Fibroblast of skin of back (primary cell): ENCODE measurements at regions not wholly inside any gene's neighbourhood (a gene's known extent, or its start where the extent isn't known, plus 50 kb on each side); places are given as distances from the start of the nearest gene placed in this dataset.
A peak's percentile ranks its signal among the peaks of the same experiment; 100 is the strongest.
"Not testable (repeated sequence)": the region's sequence is repeated elsewhere in the genome, so short reads cannot be mapped to it uniquely, and the experiment has no call there.

Experiments
- DNase-seq: peaks from one replicate; pipeline ENCODE4 v3.0.0-alpha.2; 2013

- peak; percentile 77 for DNase-seq
These were observed 86.0 kb upstream of the KCTD7 start for GRCh38 chr7:66542528-66543269.

DNA sequence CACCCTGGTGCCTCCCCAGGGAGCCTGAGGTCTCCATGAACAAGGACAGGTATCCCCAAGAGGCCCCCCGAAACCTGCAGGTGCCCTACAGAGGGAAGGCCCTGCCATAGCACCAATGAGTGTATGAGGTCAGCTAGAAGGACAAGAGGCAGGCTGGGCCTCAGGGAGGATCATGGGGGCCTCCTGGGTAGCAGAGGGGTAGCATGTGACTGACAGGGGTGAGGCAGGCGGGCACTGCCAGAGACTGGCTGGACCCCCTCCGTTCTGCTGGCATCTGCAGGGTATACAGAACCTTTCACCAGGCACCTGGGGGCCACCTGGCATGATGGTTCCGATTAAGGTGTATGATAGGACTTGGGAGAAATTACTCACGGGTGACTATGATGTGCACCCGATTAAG is 79.2 kb upstream of the KCTD7 start:
- DNase-seq = no peak

GRCh38 chr7:66553001-66553400 is 75.7 kb upstream of the KCTD7 start:
- DNase-seq = no peak

DNA sequence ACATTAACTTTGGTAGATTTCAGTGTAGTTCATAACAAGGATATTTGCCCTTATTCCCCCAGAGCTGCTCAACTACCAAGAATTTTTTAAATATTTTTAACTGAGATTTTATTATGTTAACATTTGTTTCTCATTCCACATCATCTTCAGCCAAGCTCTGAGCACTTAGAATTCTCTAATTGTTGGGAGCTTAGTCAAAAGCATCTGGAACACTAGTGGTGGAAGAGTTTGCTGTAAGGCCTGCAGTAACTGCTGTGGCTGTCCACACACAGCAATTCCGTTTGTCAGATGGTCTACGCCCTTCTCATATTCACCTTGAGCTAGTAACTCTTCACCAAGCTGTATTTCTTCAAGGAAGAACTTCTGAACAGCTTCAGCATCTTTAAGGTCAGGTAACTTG is 75.0 kb upstream of the KCTD7 start:
- DNase-seq = peak; percentile 79

GRCh38 chr7:66554291-66554690 is 74.4 kb upstream of the KCTD7 start:
- not testable (repeated sequence) for DNase-seq

DNA sequence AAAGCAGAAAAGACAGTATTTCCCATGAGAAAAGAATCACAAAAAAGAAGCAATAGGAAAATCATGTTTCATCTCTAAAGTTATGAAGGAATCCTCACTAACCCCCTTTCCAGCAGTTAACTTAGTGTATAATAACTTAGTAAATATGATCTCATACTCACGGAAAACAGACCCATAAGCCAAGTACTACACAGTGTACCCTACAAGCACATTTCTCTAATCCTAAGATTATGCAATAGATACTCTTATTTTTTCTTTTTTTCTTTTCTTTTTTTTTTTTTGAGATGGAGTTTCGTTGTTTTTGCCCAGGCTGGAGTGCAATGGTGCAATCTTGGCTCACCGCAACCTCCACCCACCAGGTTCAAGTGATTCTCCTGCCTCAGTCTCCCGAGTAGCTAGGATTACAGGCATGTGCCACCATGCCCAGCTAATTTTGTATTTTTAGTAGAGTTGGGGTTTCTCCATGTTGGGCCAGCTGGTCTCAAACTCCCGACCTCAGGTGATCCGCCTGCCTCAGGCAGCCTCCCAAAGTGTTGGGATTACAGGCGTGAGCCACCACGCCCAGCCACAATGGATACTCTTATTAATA is 73.7 kb upstream of the KCTD7 start:
- not testable (repeated sequence) for DNase-seq

- no peak for DNase-seq
These were observed 72.5 kb upstream of the KCTD7 start for GRCh38 chr7:66556177-66556548.

GRCh38 chr7:66556549-66557213 is 72.0 kb upstream of the KCTD7 start:
- no peak for DNase-seq

DNA sequence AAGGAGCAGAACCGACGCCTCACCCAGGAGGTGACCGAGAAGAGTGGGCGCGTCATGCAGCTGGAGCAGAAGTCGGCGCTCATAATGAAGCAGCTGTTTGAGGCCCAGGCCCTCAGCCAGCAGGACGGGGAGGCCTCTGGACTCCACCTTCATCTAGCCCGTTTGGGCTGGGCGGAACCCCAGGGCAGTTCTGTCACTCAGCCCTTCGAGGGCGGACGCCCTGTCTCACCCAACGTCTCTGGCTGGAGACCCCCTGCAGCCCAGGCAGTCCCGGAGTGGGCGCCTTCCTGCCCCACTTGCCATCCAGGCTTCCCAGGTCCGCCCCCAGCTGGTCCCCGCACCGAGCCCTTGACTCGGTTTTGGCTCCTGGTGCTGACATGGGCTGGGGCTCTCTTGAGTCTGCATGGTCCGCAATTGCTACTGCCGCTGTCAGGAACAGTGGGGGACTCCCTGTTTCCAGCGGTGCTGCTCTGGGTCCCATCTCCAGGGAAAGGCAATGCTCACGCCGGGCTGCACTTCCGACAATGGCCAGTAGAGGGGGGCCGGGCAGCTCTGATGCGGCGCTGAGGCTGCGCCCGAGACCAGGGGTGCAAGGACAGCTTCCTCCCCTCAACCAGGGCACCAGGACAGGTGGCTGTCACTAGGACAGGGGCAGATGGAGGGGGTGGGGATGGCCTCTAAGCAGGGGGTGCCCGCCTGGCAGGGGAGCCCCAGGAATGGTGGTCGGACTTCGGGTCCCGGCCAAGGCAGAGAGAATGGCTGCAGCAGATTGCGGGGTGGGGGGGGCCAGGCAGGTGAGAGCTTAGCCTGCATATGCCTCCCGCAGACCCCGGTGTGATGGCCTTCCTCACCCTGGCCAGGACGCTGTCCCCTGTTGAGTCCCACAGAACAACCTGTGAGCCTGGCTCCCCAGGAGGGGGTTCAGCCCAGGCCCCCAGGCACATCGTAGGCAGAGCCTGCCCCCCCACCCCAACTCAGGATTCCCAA is 71.2 kb upstream of the KCTD7 start:
- DNase-seq = peak; percentile 45

- DNase-seq = no peak
These were observed 70.5 kb upstream of the KCTD7 start for GRCh38 chr7:66558201-66558641.

DNA sequence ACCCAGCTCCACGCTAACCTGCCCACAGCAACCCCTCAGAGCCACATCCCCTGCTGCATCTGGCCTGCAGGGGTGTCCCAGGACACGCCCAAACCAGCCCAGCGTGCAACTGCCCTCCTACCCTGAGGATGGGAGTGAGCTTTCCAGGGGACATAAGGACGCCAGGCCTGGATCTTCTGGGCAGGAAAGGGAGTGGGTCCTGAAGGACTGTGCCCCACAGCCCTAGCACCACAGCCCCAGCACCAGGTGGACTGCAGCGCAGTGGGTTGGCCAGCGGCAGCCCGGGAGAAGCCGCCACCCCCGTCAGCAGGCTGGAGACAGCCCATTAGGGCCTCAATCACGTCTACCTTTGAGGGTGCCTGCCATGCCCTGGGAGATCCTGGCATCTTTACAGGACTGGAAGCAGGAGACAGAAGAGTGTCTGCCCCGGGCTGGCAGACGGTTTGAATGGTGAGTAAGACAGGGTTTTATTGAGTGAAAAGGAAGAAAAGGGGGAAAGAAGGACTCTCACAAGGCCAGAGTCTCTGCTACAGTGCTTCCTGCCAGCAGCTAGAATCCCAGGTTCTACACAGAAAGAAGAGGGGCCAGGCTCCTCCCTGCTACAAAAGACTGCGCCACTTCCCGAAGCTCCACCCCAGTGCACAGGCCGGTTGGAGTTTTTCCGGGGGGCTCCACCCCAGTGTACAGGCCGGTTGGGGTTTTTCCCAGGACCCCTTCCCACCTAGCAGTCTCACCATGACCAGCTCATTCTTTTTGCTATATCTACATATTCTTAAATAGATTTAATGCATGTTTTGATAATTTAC is 69.8 kb upstream of the KCTD7 start:
- no peak for DNase-seq

DNA sequence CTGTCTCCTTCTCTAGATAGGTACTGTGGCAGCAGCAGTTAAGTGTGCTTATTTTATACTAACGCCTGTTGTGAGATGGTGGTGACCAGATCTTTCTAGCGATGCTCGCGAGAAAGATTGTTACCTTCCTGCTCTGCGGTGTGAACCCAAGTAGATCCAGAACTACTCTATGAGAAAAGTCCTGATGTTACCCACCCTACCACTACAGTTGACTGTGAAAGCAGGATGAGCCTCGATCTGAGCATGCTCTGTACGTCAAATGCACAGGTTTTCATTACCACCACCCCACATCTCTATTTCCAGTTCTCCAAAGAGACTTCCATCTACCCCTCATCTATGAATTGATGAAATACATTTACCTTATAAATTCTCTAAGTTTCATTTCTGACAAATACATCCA is 64.6 kb upstream of the KCTD7 start:
- no peak for DNase-seq

DNA sequence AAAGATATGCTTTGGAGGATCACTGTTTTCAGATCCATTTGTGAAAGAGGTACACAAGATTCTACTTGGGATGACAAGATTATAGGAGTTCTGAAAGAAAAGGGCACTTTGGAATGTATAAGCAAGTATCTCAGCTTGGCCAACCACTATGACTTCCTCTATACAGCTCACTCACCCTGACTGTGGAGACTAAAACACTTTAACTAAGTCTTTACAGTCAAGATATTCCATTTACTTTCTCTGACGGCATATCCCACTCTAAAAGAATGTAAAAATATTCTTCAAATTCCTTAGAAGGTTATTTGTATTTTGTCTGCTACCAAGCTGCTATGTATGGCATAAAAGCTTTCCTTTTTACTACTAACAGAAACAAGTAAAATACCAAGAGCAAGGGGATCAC is 58.5 kb upstream of the KCTD7 start:
- peak; percentile 51 for DNase-seq

GRCh38 chr7:66571568-66571967 is 57.1 kb upstream of the KCTD7 start:
- DNase-seq = no peak

GRCh38 chr7:66573782-66574495 is 54.7 kb upstream of the KCTD7 start:
- DNase-seq = not testable (repeated sequence)

- DNase-seq = not testable (repeated sequence)
These were observed 53.9 kb upstream of the KCTD7 start for GRCh38 chr7:66574768-66575167.

- DNase-seq = no peak
These were observed 53.3 kb upstream of the KCTD7 start for GRCh38 chr7:66575398-66575797.

DNA sequence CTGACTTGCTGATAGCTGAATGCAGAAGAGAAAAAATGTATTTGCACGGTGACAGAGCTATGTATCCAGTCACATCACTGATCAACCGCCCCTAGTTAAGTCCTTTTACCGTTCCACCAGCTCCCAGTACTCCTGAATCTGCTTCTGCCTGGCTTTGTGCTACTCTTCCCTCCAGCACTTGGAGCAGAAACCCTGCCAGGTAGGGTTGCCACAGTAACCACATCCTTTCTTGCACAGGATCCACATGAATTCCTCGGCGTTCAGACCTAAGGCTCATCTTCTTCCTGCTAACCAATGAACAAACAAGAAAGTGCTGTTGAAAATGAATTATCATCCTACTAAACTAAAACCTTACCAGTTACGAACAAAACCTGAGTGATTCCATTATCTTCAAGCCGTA is 52.0 kb upstream of the KCTD7 start:
- DNase-seq = no peak
